ENCODE measurements at regions not wholly inside any gene's neighbourhood (a gene's known extent, or its start where the extent isn't known, plus 50 kb on each side); places are given as distances from the start of the nearest gene placed in this dataset.
A peak's percentile ranks its signal among the peaks of the same experiment; 100 is the strongest.

GRCh38 chr6:11386323-11386722 lies 151.2 kb upstream of the TMEM170B start (continued):
- TF ChIP-seq, protein P1, sequence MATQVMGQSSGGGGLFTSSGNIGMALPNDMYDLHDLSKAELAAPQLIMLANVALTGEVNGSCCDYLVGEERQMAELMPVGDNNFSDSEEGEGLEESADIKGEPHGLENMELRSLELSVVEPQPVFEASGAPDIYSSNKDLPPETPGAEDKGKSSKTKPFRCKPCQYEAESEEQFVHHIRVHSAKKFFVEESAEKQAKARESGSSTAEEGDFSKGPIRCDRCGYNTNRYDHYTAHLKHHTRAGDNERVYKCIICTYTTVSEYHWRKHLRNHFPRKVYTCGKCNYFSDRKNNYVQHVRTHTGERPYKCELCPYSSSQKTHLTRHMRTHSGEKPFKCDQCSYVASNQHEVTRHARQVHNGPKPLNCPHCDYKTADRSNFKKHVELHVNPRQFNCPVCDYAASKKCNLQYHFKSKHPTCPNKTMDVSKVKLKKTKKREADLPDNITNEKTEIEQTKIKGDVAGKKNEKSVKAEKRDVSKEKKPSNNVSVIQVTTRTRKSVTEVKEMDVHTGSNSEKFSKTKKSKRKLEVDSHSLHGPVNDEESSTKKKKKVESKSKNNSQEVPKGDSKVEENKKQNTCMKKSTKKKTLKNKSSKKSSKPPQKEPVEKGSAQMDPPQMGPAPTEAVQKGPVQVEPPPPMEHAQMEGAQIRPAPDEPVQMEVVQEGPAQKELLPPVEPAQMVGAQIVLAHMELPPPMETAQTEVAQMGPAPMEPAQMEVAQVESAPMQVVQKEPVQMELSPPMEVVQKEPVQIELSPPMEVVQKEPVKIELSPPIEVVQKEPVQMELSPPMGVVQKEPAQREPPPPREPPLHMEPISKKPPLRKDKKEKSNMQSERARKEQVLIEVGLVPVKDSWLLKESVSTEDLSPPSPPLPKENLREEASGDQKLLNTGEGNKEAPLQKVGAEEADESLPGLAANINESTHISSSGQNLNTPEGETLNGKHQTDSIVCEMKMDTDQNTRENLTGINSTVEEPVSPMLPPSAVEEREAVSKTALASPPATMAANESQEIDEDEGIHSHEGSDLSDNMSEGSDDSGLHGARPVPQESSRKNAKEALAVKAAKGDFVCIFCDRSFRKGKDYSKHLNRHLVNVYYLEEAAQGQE (IDR thresholded peaks at IDR 0.05; ENCODE audit: low read depth, low read length): no peak
- TF ChIP-seq MAX (IDR thresholded peaks at IDR 0.05; ENCODE audit: low read depth, low read length): 0 out of 2 replicates have a peak, but pooled peaks have one; percentile 69
- TF ChIP-seq NR2F1 (conservative IDR thresholded peaks at IDR 0.05): no peak
- no peak for TF ChIP-seq KAT2A (conservative IDR thresholded peaks at IDR 0.05; ENCODE audit: control insufficient read depth, low read depth, low read length)
- TF ChIP-seq PML (IDR thresholded peaks at IDR 0.05; ENCODE audit: low read length): peak; percentile 67
- TF ChIP-seq RAD21 (IDR thresholded peaks at IDR 0.05; ENCODE audit: insufficient read depth, low read depth, low read length): peak; percentile 26
- peak; percentile 74; the same call in 1 of the 2 replicates for TF ChIP-seq ZBED1 (IDR thresholded peaks at IDR 0.05; ENCODE audit: borderline replicate concordance)
- TF ChIP-seq, protein P2, sequence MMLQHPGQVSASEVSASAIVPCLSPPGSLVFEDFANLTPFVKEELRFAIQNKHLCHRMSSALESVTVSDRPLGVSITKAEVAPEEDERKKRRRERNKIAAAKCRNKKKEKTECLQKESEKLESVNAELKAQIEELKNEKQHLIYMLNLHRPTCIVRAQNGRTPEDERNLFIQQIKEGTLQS (IDR thresholded peaks at IDR 0.05; ENCODE audit: borderline replicate concordance, extremely low read depth, low read depth, low read length): no peak
- no peak for TF ChIP-seq HCFC1 (IDR thresholded peaks at IDR 0.05; ENCODE audit: low read length)
- TF ChIP-seq IKZF2 (IDR thresholded peaks at IDR 0.05): peak; percentile 88 to 94
- TF ChIP-seq SP1 (IDR thresholded peaks at IDR 0.05; ENCODE audit: low read depth, low read length): peak; percentile 26
- peak; percentile 93 for TF ChIP-seq NFIC (IDR thresholded peaks at IDR 0.05; ENCODE audit: low read depth, low read length)
- TF ChIP-seq RELA (IDR thresholded peaks at IDR 0.05; ENCODE audit: borderline replicate concordance, partially characterized antibody): no peak
- peak; percentile 42 for TF ChIP-seq JUNB (IDR thresholded peaks at IDR 0.05)
- TF ChIP-seq TCF7 (IDR thresholded peaks at IDR 0.05; ENCODE audit: borderline replicate concordance): no peak
- no peak for TF ChIP-seq NFYB (IDR thresholded peaks at IDR 0.05; ENCODE audit: insufficient read depth, low read depth, low read length)
- TF ChIP-seq NR2C2 (IDR thresholded peaks at IDR 0.05; ENCODE audit: borderline replicate concordance, control insufficient read depth, insufficient read length, low read depth): no peak
- TF ChIP-seq RBBP5 (conservative IDR thresholded peaks at IDR 0.05): no peak
- TF ChIP-seq ZNF687 (IDR thresholded peaks at IDR 0.05): peak; percentile 70; the same call in 1 of the 2 replicates
- no peak for TF ChIP-seq ZZZ3 (IDR thresholded peaks at IDR 0.05; ENCODE audit: control insufficient read depth, insufficient read length, low read depth)
- TF ChIP-seq RB1 (IDR thresholded peaks at IDR 0.05; ENCODE audit: borderline replicate concordance): no peak
- no peak for TF ChIP-seq YY1 (IDR thresholded peaks at IDR 0.05; ENCODE audit: low read depth, low read length)
- no peak for TF ChIP-seq DPF2 (IDR thresholded peaks at IDR 0.05)
- no peak for TF ChIP-seq SRF (IDR thresholded peaks at IDR 0.05; ENCODE audit: low read depth in 2 of 2, low read length in 2 of 2)

Data from GM12878 (cell line).